ENCODE measurements at regions not wholly inside any gene's neighbourhood (a gene's known extent, or its start where the extent isn't known, plus 50 kb on each side); places are given as distances from the start of the nearest gene placed in this dataset.

- TF ChIP-seq POLR2A (IDR thresholded peaks at IDR 0.05; ENCODE audit: low read depth, low read length): no peak
- TF ChIP-seq POU2F2 (IDR thresholded peaks at IDR 0.05; ENCODE audit: low read depth, low read length): no peak
- TF ChIP-seq POLR2AphosphoS5 (IDR thresholded peaks at IDR 0.05; ENCODE audit: low read depth, low read length): no peak
- TF ChIP-seq TAF1 (IDR thresholded peaks at IDR 0.05; ENCODE audit: low read depth, low read length): no peak
- peak; percentile 50; the same call in 1 of the 2 replicates for TF ChIP-seq SPI1 (IDR thresholded peaks at IDR 0.05; ENCODE audit: low read depth, low read length)
- TF ChIP-seq PAX5 (IDR thresholded peaks at IDR 0.05; ENCODE audit: insufficient read depth, low read length, severe bottlenecking): no peak
Measured at GRCh38 chr21:41655259-41655658, 111.6 kb downstream of the RIPK4 start.

Data from GM12891 (cell line).